ENCODE measurements at regions not wholly inside any gene's neighbourhood (a gene's known extent, or its start where the extent isn't known, plus 50 kb on each side); places are given as distances from the start of the nearest gene placed in this dataset.
"Not testable (repeated sequence)": the region's sequence is repeated elsewhere in the genome, so short reads cannot be mapped to it uniquely, and the experiment has no call there.

DNA sequence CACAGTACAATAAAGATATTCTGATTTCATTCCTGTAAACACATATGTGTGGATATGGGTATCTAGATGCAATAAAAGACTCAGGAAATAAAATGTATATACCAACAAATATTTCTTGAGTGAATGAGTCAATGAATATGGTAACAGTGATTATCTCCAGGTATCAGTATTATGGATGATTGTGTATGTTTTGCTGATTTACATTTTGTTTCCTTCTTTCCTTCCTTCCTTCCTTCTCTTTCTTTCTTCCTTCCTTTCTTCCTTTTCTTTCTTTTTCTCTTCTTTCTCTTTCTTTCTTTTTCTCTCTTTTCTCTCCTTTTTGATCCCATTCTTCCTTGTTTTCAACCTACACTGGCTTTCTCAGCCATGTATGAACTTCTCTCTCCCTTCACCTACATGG lies 85.3 kb upstream of the DLX6 start:
- in situ Hi-C loops (cut with MboI; ENCODE audit: low pct_unique_long_range_greater_than_20kb, low sequenced_read_pairs), result no loop called here
- no peak for DNase-seq

- in situ Hi-C loops (cut with MboI; ENCODE audit: low pct_unique_long_range_greater_than_20kb, low sequenced_read_pairs), result no loop called here
- DNase-seq, result no peak
These were observed 84.6 kb upstream of the DLX6 start for GRCh38 chr7:96920713-96921112.

GRCh38 chr7:96921231-96921630 lies 84.1 kb upstream of the DLX6 start:
- in situ Hi-C loops (cut with MboI; ENCODE audit: low pct_unique_long_range_greater_than_20kb, low sequenced_read_pairs), result no loop called here

DNA sequence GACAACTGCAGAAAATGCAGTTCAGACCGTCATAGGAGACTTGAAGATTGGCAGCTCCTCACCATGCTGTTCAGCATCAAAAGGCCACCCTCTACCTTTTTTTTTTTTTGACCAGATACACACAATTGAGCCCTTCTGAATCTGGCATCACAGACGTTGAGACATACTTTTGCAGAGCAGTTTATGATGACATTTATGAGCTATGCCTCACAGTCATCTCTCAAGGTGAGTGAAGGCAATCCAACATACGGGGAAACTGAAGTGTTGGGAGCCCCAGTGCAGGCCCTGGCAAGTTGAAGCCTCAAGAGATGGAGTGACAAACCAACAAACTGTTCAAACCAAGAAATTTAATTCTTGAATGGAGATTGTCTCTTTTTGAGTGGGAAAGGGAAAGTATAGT lies 83.6 kb upstream of the DLX6 start:
- in situ Hi-C loops (cut with MboI; ENCODE audit: low pct_unique_long_range_greater_than_20kb, low sequenced_read_pairs), result no loop called here
- DNase-seq, result no peak

More at GRCh38 chr7:96921231-96921630, 84.1 kb upstream of the DLX6 start:
- no peak for DNase-seq

GRCh38 chr7:96923345-96923744 lies 82.0 kb upstream of the DLX6 start:
- DNase-seq; in situ Hi-C loops (cut with MboI; ENCODE audit: low pct_unique_long_range_greater_than_20kb, low sequenced_read_pairs): not testable (repeated sequence)

GRCh38 chr7:96927131-96927530 lies 78.2 kb upstream of the DLX6 start:
- DNase-seq, result no peak
- in situ Hi-C loops (cut with MboI; ENCODE audit: low pct_unique_long_range_greater_than_20kb, low sequenced_read_pairs), result no loop called here

GRCh38 chr7:96928965-96929364 lies 76.4 kb upstream of the DLX6 start:
- no peak for DNase-seq
- in situ Hi-C loops (cut with MboI; ENCODE audit: low pct_unique_long_range_greater_than_20kb, low sequenced_read_pairs), result no loop called here

GRCh38 chr7:96931891-96932290 lies 73.5 kb upstream of the DLX6 start:
- in situ Hi-C loops (cut with MboI; ENCODE audit: low pct_unique_long_range_greater_than_20kb, low sequenced_read_pairs), result no loop called here
- DNase-seq, result no peak

DNA sequence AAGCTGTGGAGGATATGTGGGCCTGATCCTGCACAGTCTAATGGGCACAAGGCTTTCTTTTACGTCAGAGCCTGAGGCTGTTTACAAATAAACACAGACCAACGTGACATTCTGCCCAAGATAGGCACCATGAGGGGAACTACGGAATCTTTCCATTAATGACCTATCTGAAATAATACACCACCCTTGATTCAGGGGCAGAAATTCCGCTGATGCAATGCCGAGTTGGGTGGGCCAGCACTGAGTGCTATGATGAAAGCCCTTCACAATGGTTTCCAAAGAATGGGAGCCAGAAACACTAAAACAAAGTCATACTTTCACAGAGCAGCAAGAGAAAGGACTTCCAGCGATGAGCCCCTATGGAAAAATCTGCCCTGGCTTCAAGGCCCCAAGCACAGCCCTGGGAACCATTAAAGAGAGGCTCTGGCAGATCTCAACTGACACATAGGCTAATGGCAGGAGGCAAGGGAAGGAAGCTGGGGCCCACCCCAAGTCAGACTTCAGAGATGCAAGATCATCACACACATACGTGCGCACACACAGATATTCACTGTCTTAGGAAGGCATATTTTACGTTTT lies 72.2 kb upstream of the DLX6 start:
- DNase-seq, result no peak
- in situ Hi-C loops (cut with MboI; ENCODE audit: low pct_unique_long_range_greater_than_20kb, low sequenced_read_pairs), result no loop called here

GRCh38 chr7:96936621-96937020 lies 68.7 kb upstream of the DLX6 start:
- no peak for DNase-seq
- in situ Hi-C loops (cut with MboI; ENCODE audit: low pct_unique_long_range_greater_than_20kb, low sequenced_read_pairs), result no loop called here

DNA sequence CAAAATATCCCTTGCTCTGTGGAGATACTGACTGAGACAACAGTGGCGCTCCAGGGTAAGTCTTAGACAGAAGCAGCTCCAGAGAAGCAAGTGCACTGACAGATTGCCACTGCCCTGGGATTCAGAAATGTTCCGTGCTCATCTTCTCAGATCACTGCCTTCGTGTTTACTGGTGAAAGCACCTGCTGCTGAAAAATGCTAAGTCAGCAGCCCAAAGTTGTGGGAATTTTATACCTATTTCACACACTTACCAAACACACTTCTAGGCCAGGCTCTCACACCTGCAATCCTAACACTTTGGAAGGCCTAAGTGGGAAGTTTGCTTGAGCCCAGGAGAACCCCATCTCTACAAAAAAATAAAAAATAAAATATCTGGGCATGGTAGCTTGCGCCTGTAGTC lies 63.2 kb upstream of the DLX6 start:
- DNase-seq, result no peak
- in situ Hi-C loops (cut with MboI; ENCODE audit: low pct_unique_long_range_greater_than_20kb, low sequenced_read_pairs), result no loop called here

- DNase-seq, result no peak
- in situ Hi-C loops (cut with MboI; ENCODE audit: low pct_unique_long_range_greater_than_20kb, low sequenced_read_pairs), result no loop called here
These were observed 55.6 kb upstream of the DLX6 start for GRCh38 chr7:96949766-96950165.

DNA sequence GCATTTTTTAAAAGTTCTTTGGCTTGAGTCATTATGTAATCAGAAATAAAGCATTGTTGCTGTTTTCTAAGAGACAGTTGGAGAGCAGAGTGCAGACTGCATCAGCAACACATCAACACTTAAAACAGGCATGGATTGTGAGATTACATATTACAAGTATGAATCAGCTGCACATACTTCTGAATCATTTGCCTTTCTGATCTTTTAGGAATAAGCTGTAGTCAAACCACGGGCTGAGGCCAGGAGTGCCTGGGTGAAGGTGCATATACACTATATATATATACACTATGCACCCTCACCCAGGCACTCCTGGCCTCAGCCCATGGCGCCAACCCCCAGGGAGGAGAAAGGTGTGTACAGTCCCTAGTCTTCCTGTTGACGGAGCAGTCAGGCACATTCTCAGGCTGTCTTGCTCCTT lies 52.4 kb upstream of the DLX6 start:
- in situ Hi-C loops (cut with MboI; ENCODE audit: low pct_unique_long_range_greater_than_20kb, low sequenced_read_pairs), result no loop called here

DNA sequence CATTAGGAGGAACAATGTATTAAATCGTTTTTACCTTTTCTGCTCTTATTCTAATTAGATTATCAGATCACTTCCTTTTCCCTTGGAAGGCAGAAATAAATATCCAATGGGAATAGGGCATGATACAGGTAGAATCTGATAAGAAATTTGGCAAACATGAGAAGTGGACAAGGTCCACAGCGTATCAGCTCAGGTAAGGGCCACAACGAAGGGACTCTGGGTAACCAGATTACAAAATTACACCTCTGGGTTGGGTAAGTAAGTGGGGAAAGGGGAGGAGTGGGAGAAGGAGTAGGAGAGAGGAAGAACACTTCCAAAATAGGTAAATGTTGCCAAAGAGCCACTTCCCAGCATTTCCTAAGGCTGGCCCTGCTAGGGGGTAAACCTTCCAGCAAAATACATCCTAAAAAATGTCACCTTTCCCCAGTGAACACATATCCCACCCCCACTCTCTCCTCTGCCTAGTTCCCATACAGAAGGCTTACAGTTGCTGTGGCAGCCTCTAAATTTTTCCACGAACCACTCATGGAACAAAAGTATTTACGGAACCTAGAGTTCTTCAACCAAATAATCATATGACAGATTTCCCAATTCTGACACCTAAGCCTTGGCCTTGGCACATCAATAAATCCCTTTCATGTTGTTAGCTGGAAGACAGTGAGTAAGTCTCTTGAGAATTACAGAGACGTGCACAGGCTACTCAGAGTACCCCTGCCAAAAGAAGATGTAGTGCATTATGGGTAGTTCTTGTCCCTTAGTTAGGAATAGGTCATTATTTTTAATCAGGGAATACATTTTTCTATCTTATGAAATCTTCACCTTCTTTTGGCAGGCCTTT lies 51.5 kb upstream of the DLX6 start:
- in situ Hi-C loops (cut with MboI; ENCODE audit: low pct_unique_long_range_greater_than_20kb, low sequenced_read_pairs), result no loop called here
- DNase-seq, result no peak

More for the DNA sequence above, 52.4 kb upstream of the DLX6 start:
- no peak for DNase-seq
